HK-2 (cell line): ENCODE measurements at regions not wholly inside any gene's neighbourhood (a gene's known extent, or its start where the extent isn't known, plus 50 kb on each side); places are given as distances from the start of the nearest gene placed in this dataset.
A peak's percentile ranks its signal among the peaks of the same experiment; 100 is the strongest.
"Not testable (repeated sequence)": the region's sequence is repeated elsewhere in the genome, so short reads cannot be mapped to it uniquely, and the experiment has no call there.

ENCODE experiments used
- DNase-seq: peaks from one replicate; pipeline ENCODE4 v3.0.0-alpha.2; 2018; ENCODE audit not compliant: unreplicated experiment

GRCh38 chr7:142469696-142470543 lies 212.1 kb upstream of the PRSS58 start:
- DNase-seq = no peak

GRCh38 chr7:142468871-142469665 lies 211.2 kb upstream of the PRSS58 start:
- DNase-seq = no peak

GRCh38 chr7:142467056-142467655 lies 209.3 kb upstream of the PRSS58 start:
- DNase-seq = not testable (repeated sequence)

- DNase-seq = no peak
Measured at GRCh38 chr7:142463401-142463850, 205.6 kb upstream of the PRSS58 start.

GRCh38 chr7:142461437-142461836 lies 203.6 kb upstream of the PRSS58 start:
- DNase-seq = no peak

GRCh38 chr7:142460402-142461117 lies 202.7 kb upstream of the PRSS58 start:
- no peak for DNase-seq

GRCh38 chr7:142459551-142459963 lies 201.7 kb upstream of the PRSS58 start:
- DNase-seq = peak; percentile 22

GRCh38 chr7:142457146-142457703 lies 199.4 kb upstream of the PRSS58 start:
- DNase-seq = no peak

GRCh38 chr7:142455392-142455791 lies 197.5 kb upstream of the PRSS58 start:
- no peak for DNase-seq

- DNase-seq = no peak
Measured at GRCh38 chr7:142454862-142455261, 197.0 kb upstream of the PRSS58 start.

GRCh38 chr7:142452791-142453190 lies 194.9 kb upstream of the PRSS58 start:
- no peak for DNase-seq

GRCh38 chr7:142451817-142452216 lies 194.0 kb upstream of the PRSS58 start:
- no peak for DNase-seq

GRCh38 chr7:142451296-142451695 lies 193.4 kb upstream of the PRSS58 start:
- no peak for DNase-seq

- no peak for DNase-seq
Measured at GRCh38 chr7:142450695-142451094, 192.8 kb upstream of the PRSS58 start.

GRCh38 chr7:142450206-142450605 lies 192.3 kb upstream of the PRSS58 start:
- DNase-seq = no peak

GRCh38 chr7:142448857-142449256 lies 191.0 kb upstream of the PRSS58 start:
- not testable (repeated sequence) for DNase-seq

GRCh38 chr7:142447762-142448161 lies 189.9 kb upstream of the PRSS58 start:
- DNase-seq = no peak

GRCh38 chr7:142445019-142445686 lies 187.3 kb upstream of the PRSS58 start:
- DNase-seq = no peak

- DNase-seq = no peak
Measured at GRCh38 chr7:142443216-142444010, 185.6 kb upstream of the PRSS58 start.

GRCh38 chr7:142442396-142442795 lies 184.5 kb upstream of the PRSS58 start:
- no peak for DNase-seq
